GM12878 (cell line): ENCODE measurements at regions not wholly inside any gene's neighbourhood (a gene's known extent, or its start where the extent isn't known, plus 50 kb on each side); places are given as distances from the start of the nearest gene placed in this dataset.

Experiments used
- ASH2L ChIP-seq: fragments of 300-600, 200-600 bp; sonication (generic); IDR thresholded peaks from 2 replicates; pipeline ENCODE4 v1.6.1; 2017; ENCODE audit warnings: low read depth, mild to moderate bottlenecking, borderline replicate concordance
- BCL11A ChIP-seq: IDR thresholded peaks from 2 replicates; pipeline ENCODE4 v1.6.1; 2011; ENCODE audit warnings: low read depth, low read length
- CBX3 ChIP-seq: fragments of 200-600 bp; sonication (generic); IDR thresholded peaks from 2 replicates; pipeline ENCODE4 v1.6.1; 2016; ENCODE audit warnings: low read depth, borderline replicate concordance
- CREB1 ChIP-seq: IDR thresholded peaks from 2 replicates; pipeline ENCODE4 v1.6.1; 2012; ENCODE audit warnings: low read depth, mild to moderate bottlenecking, inconsistent platforms
- ETV6 ChIP-seq, 2 experiments: fragments of 450-650 bp in 1 of 2; IDR thresholded peaks in 1 of 2; conservative IDR thresholded peaks in 1 of 2; 2 replicates each; pipeline ENCODE4 v1.6.1; 2014; ENCODE audit warnings: antibody characterized with exemption in 1 of 2, borderline replicate concordance in 1 of 2, low read depth in 1 of 2, mild to moderate bottlenecking in 1 of 2, moderate library complexity in 1 of 2
- MTA2 ChIP-seq: fragments of 450-650 bp; IDR thresholded peaks from 2 replicates; pipeline ENCODE4 v1.6.1; 2016; ENCODE audit warnings: low read depth, mild to moderate bottlenecking, moderate library complexity
- MYC ChIP-seq: IDR thresholded peaks from 2 replicates; pipeline ENCODE4 v1.6.1; 2011; ENCODE audit warnings: mild to moderate bottlenecking, low read length, moderate library complexity, inconsistent platforms; ENCODE audit not compliant: insufficient read depth, insufficient replicate concordance, insufficient read length, severe bottlenecking
- NR2C1 ChIP-seq: fragments of 450-650 bp; IDR thresholded peaks from 2 replicates; pipeline ENCODE4 v1.6.1; 2017; ENCODE audit warnings: antibody characterized with exemption, mild to moderate bottlenecking, moderate library complexity
- NRF1 ChIP-seq: conservative IDR thresholded peaks from 2 replicates; pipeline ENCODE4 v1.6.1; 2011; ENCODE audit warnings: mild to moderate bottlenecking, low read depth, low read length, improper control_type of control experiment
- POLR2AphosphoS2 ChIP-seq: IDR thresholded peaks from 2 replicates; pipeline ENCODE4 v1.6.1; 2011; ENCODE audit warnings: low read depth, mild to moderate bottlenecking, low read length, improper control_type of control experiment, moderate library complexity
- RELA ChIP-seq: fragments of 450-650 bp; IDR thresholded peaks from 2 replicates; pipeline ENCODE4 v1.8.0; 2014; ENCODE audit warnings: borderline replicate concordance; ENCODE audit not compliant: partially characterized antibody
- SKIL ChIP-seq: fragments of 450-650 bp; IDR thresholded peaks from 2 replicates; pipeline ENCODE4 v1.6.1; 2017; ENCODE audit warnings: mild to moderate bottlenecking, low read depth, inconsistent platforms; ENCODE audit not compliant: poor library complexity, severe bottlenecking
- YBX1 ChIP-seq: fragments of 450-650 bp; IDR thresholded peaks from 2 replicates; pipeline ENCODE4 v1.6.1; 2016; ENCODE audit warnings: antibody characterized with exemption
- ZBED1 ChIP-seq: IDR thresholded peaks from 2 replicates; pipeline ENCODE4 v1.6.1; 2016; ENCODE audit warnings: borderline replicate concordance
- ZNF24 ChIP-seq: fragments of 450-650 bp; IDR thresholded peaks from 2 replicates; pipeline ENCODE4 v1.6.1; 2017; ENCODE audit warnings: antibody characterized with exemption, mild to moderate bottlenecking
- ZZZ3 ChIP-seq: IDR thresholded peaks from 2 replicates; pipeline ENCODE4 v1.6.1; 2011; ENCODE audit warnings: low read depth; ENCODE audit not compliant: control insufficient read depth, insufficient read length
- TF ChIP-seq, protein P1 (sequence below): fragments of 450-650 bp; IDR thresholded peaks from 2 replicates; pipeline ENCODE4 v1.6.1; 2016; ENCODE audit warnings: mild to moderate bottlenecking, moderate library complexity, borderline replicate concordance
- TF ChIP-seq, protein P2 (sequence below): IDR thresholded peaks from 2 replicates; pipeline ENCODE4 v1.6.1; 2012; ENCODE audit warnings: low read depth, low read length, improper control_type of control experiment
- TF ChIP-seq, protein P3 (sequence below): IDR thresholded peaks from 2 replicates; pipeline ENCODE4 v1.6.1; 2011; ENCODE audit warnings: borderline replicate concordance, low read depth, mild to moderate bottlenecking, moderate library complexity, low read length; ENCODE audit not compliant: insufficient read depth, poor library complexity, severe bottlenecking
- TF ChIP-seq, protein P4 (sequence below): IDR thresholded peaks from 2 replicates; pipeline ENCODE4 v1.6.1; 2011; ENCODE audit warnings: borderline replicate concordance, low read depth, mild to moderate bottlenecking, moderate library complexity, mixed read lengths, low read length; ENCODE audit not compliant: insufficient read depth; ENCODE audit errors: extremely low read length

DNA sequence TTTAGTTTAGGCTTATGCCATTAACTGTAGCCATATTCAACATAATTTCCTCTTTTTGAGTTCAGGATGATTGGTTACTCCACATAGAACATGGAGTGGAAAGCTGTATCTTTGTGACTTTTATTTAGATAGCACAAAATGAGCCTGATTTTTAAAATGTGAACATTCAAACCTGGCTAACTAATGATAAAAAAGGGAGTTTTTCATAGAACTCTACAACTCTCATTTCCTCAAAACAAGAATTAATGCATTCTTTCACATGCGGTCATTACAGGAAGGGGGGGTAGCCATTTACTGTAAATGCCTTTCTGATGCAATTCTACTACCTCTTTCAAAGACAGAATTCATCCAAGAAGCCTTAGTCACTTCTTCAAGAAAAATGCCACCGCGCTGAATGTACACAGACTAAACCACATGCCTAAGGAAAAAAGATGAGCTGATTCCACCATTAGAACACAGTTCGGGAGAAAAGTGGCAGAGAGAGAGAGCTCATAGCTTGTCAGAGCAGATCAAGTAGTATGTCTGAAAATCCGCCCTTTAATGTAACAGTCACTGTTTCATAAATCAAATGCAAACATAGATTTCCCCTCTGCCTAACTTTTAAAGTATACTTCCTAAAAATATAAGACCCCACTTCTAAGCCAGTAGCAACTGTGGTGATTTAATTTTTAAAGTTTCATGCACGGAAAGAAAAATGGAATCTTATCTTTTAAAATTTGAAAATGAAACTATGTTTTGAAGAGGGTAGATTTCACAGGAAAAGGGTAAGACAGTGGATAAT, 226.4 kb upstream of the KLF14 start (continued):
- TF ChIP-seq, protein P1, sequence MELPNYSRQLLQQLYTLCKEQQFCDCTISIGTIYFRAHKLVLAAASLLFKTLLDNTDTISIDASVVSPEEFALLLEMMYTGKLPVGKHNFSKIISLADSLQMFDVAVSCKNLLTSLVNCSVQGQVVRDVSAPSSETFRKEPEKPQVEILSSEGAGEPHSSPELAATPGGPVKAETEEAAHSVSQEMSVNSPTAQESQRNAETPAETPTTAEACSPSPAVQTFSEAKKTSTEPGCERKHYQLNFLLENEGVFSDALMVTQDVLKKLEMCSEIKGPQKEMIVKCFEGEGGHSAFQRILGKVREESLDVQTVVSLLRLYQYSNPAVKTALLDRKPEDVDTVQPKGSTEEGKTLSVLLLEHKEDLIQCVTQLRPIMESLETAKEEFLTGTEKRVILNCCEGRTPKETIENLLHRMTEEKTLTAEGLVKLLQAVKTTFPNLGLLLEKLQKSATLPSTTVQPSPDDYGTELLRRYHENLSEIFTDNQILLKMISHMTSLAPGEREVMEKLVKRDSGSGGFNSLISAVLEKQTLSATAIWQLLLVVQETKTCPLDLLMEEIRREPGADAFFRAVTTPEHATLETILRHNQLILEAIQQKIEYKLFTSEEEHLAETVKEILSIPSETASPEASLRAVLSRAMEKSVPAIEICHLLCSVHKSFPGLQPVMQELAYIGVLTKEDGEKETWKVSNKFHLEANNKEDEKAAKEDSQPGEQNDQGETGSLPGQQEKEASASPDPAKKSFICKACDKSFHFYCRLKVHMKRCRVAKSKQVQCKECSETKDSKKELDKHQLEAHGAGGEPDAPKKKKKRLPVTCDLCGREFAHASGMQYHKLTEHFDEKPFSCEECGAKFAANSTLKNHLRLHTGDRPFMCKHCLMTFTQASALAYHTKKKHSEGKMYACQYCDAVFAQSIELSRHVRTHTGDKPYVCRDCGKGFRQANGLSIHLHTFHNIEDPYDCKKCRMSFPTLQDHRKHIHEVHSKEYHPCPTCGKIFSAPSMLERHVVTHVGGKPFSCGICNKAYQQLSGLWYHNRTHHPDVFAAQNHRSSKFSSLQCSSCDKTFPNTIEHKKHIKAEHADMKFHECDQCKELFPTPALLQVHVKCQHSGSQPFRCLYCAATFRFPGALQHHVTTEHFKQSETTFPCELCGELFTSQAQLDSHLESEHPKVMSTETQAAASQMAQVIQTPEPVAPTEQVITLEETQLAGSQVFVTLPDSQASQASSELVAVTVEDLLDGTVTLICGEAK = no peak
- TF ChIP-seq YBX1 = no peak
- TF ChIP-seq SKIL = peak; percentile 73
- TF ChIP-seq NR2C1 = no peak
- no peak for TF ChIP-seq NRF1
- peak; percentile 99 for TF ChIP-seq ZNF24
- no peak for TF ChIP-seq ZZZ3
- TF ChIP-seq, protein P2, sequence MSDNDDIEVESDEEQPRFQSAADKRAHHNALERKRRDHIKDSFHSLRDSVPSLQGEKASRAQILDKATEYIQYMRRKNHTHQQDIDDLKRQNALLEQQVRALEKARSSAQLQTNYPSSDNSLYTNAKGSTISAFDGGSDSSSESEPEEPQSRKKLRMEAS = no peak
- peak; percentile 49 for TF ChIP-seq RELA
- no peak for TF ChIP-seq CBX3
- TF ChIP-seq, protein P3, sequence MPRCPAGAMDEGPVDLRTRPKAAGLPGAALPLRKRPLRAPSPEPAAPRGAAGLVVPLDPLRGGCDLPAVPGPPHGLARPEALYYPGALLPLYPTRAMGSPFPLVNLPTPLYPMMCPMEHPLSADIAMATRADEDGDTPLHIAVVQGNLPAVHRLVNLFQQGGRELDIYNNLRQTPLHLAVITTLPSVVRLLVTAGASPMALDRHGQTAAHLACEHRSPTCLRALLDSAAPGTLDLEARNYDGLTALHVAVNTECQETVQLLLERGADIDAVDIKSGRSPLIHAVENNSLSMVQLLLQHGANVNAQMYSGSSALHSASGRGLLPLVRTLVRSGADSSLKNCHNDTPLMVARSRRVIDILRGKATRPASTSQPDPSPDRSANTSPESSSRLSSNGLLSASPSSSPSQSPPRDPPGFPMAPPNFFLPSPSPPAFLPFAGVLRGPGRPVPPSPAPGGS = no peak
- TF ChIP-seq POLR2AphosphoS2 = no peak
- TF ChIP-seq, protein P4, sequence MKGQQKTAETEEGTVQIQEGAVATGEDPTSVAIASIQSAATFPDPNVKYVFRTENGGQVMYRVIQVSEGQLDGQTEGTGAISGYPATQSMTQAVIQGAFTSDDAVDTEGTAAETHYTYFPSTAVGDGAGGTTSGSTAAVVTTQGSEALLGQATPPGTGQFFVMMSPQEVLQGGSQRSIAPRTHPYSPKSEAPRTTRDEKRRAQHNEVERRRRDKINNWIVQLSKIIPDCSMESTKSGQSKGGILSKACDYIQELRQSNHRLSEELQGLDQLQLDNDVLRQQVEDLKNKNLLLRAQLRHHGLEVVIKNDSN = no peak
- peak; percentile 88 for TF ChIP-seq BCL11A
- TF ChIP-seq CREB1 = peak; percentile 57
- TF ChIP-seq ASH2L = no peak
- TF ChIP-seq MYC = no peak
- peak in 1 of 2 experiments; percentile 85; a peak in 1 of 4 replicates for TF ChIP-seq ETV6 (conservative IDR thresholded peaks at IDR 0.05 in 1 of 2, IDR thresholded peaks at IDR 0.05 in 1 of 2; ENCODE audit: borderline replicate concordance in 1 of 2, low read depth in 1 of 2)
- peak; percentile 73; the same call in 1 of the 2 replicates for TF ChIP-seq ZBED1
- peak; percentile 94 for TF ChIP-seq MTA2
